Hepatocyte (in vitro differentiated cells): ENCODE measurements at regions not wholly inside any gene's neighbourhood (a gene's known extent, or its start where the extent isn't known, plus 50 kb on each side); places are given as distances from the start of the nearest gene placed in this dataset.

Experiments
- DNase-seq: peaks from one replicate; pipeline ENCODE4 v3.0.0-alpha.2; 2016; ENCODE audit warnings: low spot score
- H2AFZ ChIP-seq: fragments of 200-600 bp; sonication (generic); 2 replicates; pipeline ENCODE4 v1.6.0; 2016; ENCODE audit warnings: antibody characterized with exemption, mild to moderate bottlenecking
- H3K27ac ChIP-seq: fragments of 200-600 bp; sonication (generic); 2 replicates; pipeline ENCODE4 v1.5.1; 2016; ENCODE audit warnings: mild to moderate bottlenecking
- H3K27me3 ChIP-seq: fragments of 200-600 bp; sonication (generic); 2 replicates; pipeline ENCODE4 v1.6.1; 2016
- H3K36me3 ChIP-seq: fragments of 200-600 bp; sonication (generic); replicated peaks from 2 replicates; pipeline ENCODE4 v1.5.1; 2016; ENCODE audit warnings: low read depth; ENCODE audit not compliant: insufficient read depth
- H3K4me1 ChIP-seq: fragments of 200-600 bp; sonication (generic); 2 replicates; pipeline ENCODE4 v1.5.1; 2016; ENCODE audit warnings: mild to moderate bottlenecking, moderate library complexity; ENCODE audit not compliant: insufficient read depth
- H3K4me2 ChIP-seq: fragments of 200-600 bp; sonication (generic); 2 replicates; pipeline ENCODE4 v1.6.0; 2016
- H3K4me3 ChIP-seq: fragments of 200-600 bp; sonication (generic); 2 replicates; pipeline ENCODE4 v1.5.1; 2016; ENCODE audit warnings: mild to moderate bottlenecking
- H3K79me2 ChIP-seq: fragments of 200-600 bp; sonication (generic); 2 replicates; pipeline ENCODE4 v1.6.0; 2017; ENCODE audit warnings: mild to moderate bottlenecking
- H3K9me2 ChIP-seq: fragments of 200-600 bp; sonication (generic); replicated peaks from 2 replicates; pipeline ENCODE4 v1.6.0; 2017; ENCODE audit warnings: mild to moderate bottlenecking; ENCODE audit not compliant: insufficient read depth
- H3K9me3 ChIP-seq: fragments of 200-600 bp; sonication (generic); 2 replicates; pipeline ENCODE4 v1.5.1; 2016; ENCODE audit warnings: low read depth, mild to moderate bottlenecking
- H4K20me1 ChIP-seq: fragments of 200-600 bp; sonication (generic); 2 replicates; pipeline ENCODE4 v1.6.0; 2016; ENCODE audit warnings: mild to moderate bottlenecking; ENCODE audit not compliant: insufficient read depth, poor library complexity, severe bottlenecking
- CTCF ChIP-seq: fragments of 200-600 bp; sonication (generic); IDR thresholded peaks from 2 replicates; pipeline ENCODE4 v1.5.1; 2016; ENCODE audit warnings: antibody characterized with exemption, mild to moderate bottlenecking; ENCODE audit not compliant: poor library complexity
- EZH2 ChIP-seq: fragments of 200-600 bp; sonication (generic); IDR thresholded peaks from 2 replicates; pipeline ENCODE4 v1.6.1; 2016; ENCODE audit warnings: antibody characterized with exemption, mild to moderate bottlenecking, borderline replicate concordance
- EZH2phosphoT487 ChIP-seq: fragments of 200-600 bp; sonication (generic); IDR thresholded peaks from one replicate; pipeline ENCODE4 v1.6.1; 2018; ENCODE audit warnings: antibody characterized with exemption, mild to moderate bottlenecking, low read depth, moderate library complexity; ENCODE audit not compliant: unreplicated experiment, severe bottlenecking
- WGBS: methylation state at CpG from one replicate; pipeline ENCODE4 v1.1.6; 2016; ENCODE audit warnings: low lambda C conversion rate; ENCODE audit errors: missing lambda C conversion rate; 5-methylcytosine and 5-hydroxymethylcytosine counted together

GRCh38 chr2:41735476-41735875 lies 312.3 kb upstream of the PKDCC start:
- no peak overlapping the region for H3K4me2 ChIP-seq
- H3K36me3 ChIP-seq, result no peaks in the 10 kb centered on the region
- WGBS, result 68% methylated on average over 2 of the region's 2 CpGs
- H3K4me3 ChIP-seq, result no peak overlapping the region
- no peaks in the 10 kb centered on the region for H3K9me2 ChIP-seq
- no peaks in the 10 kb centered on the region for H3K9me3 ChIP-seq
- no peaks in the 10 kb centered on the region for H3K79me2 ChIP-seq
- no peaks in the 10 kb centered on the region for H4K20me1 ChIP-seq
- no peaks in the 10 kb centered on the region for H3K4me1 ChIP-seq
- no peak for DNase-seq
- H3K27me3 ChIP-seq, result no peaks in the 10 kb centered on the region
- no peak overlapping the region for H2AFZ ChIP-seq
- no peak overlapping the region for H3K27ac ChIP-seq
- TF ChIP-seq EZH2phosphoT487 (no peak), CTCF (no peak), EZH2 (no peak)

GRCh38 chr2:41736105-41736567 lies 311.7 kb upstream of the PKDCC start:
- no peaks in the 10 kb centered on the region for H3K9me3 ChIP-seq
- no peak for TF ChIP-seq CTCF
- no peak for TF ChIP-seq EZH2phosphoT487
- TF ChIP-seq EZH2, result no peak
- H3K4me1 ChIP-seq, result no peaks in the 10 kb centered on the region
- H3K36me3 ChIP-seq, result no peaks in the 10 kb centered on the region
- H3K9me2 ChIP-seq, result no peaks in the 10 kb centered on the region
- no peak overlapping the region for H3K4me3 ChIP-seq
- no peak overlapping the region for H3K4me2 ChIP-seq
- H3K27ac ChIP-seq, result no peak overlapping the region
- 88% methylated on average over 5 of the region's 5 CpGs for WGBS
- H3K79me2 ChIP-seq, result no peaks in the 10 kb centered on the region
- no peaks in the 10 kb centered on the region for H4K20me1 ChIP-seq
- no peak for DNase-seq
- no peaks in the 10 kb centered on the region for H3K27me3 ChIP-seq
- no peak overlapping the region for H2AFZ ChIP-seq

- Histone ChIP-seq H3K9me3 (no peaks in the 10 kb centered on the region), H3K36me3 (no peaks in the 10 kb centered on the region), H2AFZ (no peak overlapping the region), H3K9me2 (no peaks in the 10 kb centered on the region), H3K4me1 (no peaks in the 10 kb centered on the region), H3K27ac (no peak overlapping the region), H3K79me2 (no peaks in the 10 kb centered on the region), H3K4me3 (no peak overlapping the region), H3K4me2 (no peak overlapping the region), H4K20me1 (no peaks in the 10 kb centered on the region), H3K27me3 (no peaks in the 10 kb centered on the region)
- no peak for DNase-seq
- WGBS, result 75% methylated on average over 3 of the region's 3 CpGs
- TF ChIP-seq CTCF (no peak), EZH2phosphoT487 (no peak), EZH2 (no peak)
Observed at GRCh38 chr2:41736586-41736985, 311.2 kb upstream of the PKDCC start.

- H3K9me2 ChIP-seq, result no peaks in the 10 kb centered on the region
- DNase-seq, result no peak
- H3K4me1 ChIP-seq, result no peaks in the 10 kb centered on the region
- H3K4me2 ChIP-seq, result no peak overlapping the region
- H3K79me2 ChIP-seq, result no peaks in the 10 kb centered on the region
- H4K20me1 ChIP-seq, result no peaks in the 10 kb centered on the region
- TF ChIP-seq EZH2phosphoT487, result no peak
- no peak for TF ChIP-seq EZH2
- TF ChIP-seq CTCF, result no peak
- H2AFZ ChIP-seq, result no peak overlapping the region
- 47% methylated on average over 2 of the region's 2 CpGs for WGBS
- no peaks in the 10 kb centered on the region for H3K9me3 ChIP-seq
- no peak overlapping the region for H3K4me3 ChIP-seq
- H3K27ac ChIP-seq, result no peak overlapping the region
- no peaks in the 10 kb centered on the region for H3K36me3 ChIP-seq
- no peaks in the 10 kb centered on the region for H3K27me3 ChIP-seq
Observed at GRCh38 chr2:41737888-41738287, 309.9 kb upstream of the PKDCC start.
